Stimulated activated memory B cell treated with anti-CD40 and anti-IgM and Interleukin-4, amounts not matched to agents 10 μg/mL and 1 μg/mL and 100 μg/mL, for 72 hours (primary cell): ENCODE measurements at regions not wholly inside any gene's neighbourhood (a gene's known extent, or its start where the extent isn't known, plus 50 kb on each side); places are given as distances from the start of the nearest gene placed in this dataset.

Source experiments
- ATAC-seq: fragments of 150-1000 bp; cut with Tn5 transposase; 2 replicates; pipeline ENCODE4 v1.10.0; 2021
- H3K27ac Mint-ChIP-seq: one replicate; pipeline ENCODE4 v1.8.0; 2022; ENCODE audit warnings: mild to moderate bottlenecking, mixed read lengths
- H3K27me3 Mint-ChIP-seq: one replicate; pipeline ENCODE4 v1.8.0; 2022; ENCODE audit warnings: mixed read lengths
- H3K36me3 Mint-ChIP-seq: one replicate; pipeline ENCODE4 v1.8.0; 2022; ENCODE audit warnings: mixed read lengths
- H3K4me1 Mint-ChIP-seq: one replicate; pipeline ENCODE4 v1.8.0; 2022; ENCODE audit warnings: mixed read lengths
- H3K4me3 Mint-ChIP-seq: one replicate; pipeline ENCODE4 v1.8.0; 2022; ENCODE audit warnings: mild to moderate bottlenecking, moderate library complexity, mixed read lengths
- H3K9me3 Mint-ChIP-seq: one replicate; pipeline ENCODE4 v1.8.0; 2022; ENCODE audit warnings: mixed read lengths

DNA sequence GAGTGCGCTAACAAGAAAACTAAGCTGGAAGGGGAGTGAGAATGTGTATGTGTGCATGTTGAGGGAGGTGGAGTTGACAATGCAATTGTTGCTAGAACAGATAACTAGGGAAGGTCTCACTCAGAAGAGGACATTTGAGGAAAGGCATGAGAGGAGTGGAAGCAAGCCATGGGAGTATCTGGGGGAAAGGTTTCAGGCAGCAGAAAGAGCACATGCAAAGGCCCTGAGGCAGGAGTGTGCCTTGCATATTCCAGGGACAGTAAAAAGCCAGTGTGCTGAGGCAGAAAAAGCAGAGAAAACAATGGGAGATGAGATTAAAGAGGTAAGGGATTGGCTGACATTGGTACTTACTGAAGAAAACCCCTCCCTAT is 149.6 kb upstream of the ADO start:
- H3K27ac Mint-ChIP-seq = peak overlapping the region; percentile 78
- H3K27me3 Mint-ChIP-seq = no peaks in the 10 kb centered on the region
- H3K36me3 Mint-ChIP-seq = no peaks in the 10 kb centered on the region
- peak overlapping the region; percentile 22 for H3K4me3 Mint-ChIP-seq
- H3K9me3 Mint-ChIP-seq = no peaks in the 10 kb centered on the region
- peaks cover 55% of the 10 kb centered on the region for H3K4me1 Mint-ChIP-seq
- no peak for ATAC-seq

DNA sequence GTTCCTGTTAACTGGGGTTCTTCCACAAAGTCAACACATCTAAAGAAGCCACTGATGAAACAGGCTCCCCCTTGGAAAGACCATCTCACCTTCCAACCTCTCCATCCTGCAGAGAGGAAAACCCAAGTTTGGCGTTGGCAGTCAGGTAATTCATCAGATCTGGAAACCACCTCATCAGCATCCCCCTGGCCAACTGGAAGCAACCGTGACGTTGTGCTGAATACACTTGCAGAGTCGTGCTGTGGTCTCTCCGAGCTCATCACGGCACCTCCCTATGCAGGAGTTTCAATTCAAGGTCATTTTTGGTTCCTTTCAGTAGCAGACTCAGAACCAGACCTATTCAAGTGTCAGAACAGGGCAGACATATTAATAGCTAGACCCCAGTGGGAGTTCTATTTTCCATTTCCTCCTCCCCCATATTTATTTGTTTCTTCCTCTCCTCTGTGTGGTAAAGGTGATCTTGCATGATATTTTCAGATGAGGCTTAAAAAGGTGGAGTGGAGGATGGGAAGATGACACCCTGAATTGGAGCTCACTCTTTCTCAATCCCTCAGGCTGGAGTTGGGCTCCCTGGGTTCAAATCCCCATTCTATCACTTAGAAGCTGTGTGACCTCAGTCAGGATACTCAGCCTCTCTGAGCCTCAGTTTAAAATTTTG is 149.1 kb upstream of the ADO start:
- peak overlapping the region; percentile 0 for H3K4me3 Mint-ChIP-seq

DNA sequence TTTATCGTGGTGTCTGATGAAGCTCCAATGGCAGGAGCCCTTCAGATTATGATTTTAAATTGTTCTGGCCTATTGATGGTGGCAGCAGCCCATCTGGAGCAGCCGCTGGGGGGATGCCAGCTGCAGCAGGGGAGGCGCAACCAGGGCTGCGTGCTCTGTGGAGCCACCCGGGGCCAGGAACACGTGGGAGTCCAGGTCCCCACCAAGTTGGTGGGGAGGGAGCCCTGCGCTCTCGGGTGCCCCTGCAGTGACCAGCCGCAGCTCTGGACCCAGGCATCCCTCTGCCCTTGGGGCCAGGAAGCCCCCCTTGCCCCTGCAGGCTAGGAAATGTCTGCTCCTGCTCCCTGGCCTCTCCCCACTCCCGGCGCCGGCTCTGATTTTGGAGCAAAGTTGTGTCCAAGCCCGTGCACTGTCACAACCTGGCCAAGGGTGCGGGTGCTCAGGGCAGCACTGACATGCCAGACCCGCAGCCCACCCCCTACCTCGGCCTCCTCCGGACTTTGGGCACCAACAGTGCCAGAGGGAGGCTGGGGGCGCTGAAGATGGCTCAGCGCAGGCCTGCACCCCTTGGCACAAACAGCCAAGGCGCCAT is 147.2 kb upstream of the ADO start:
- Mint-ChIP-seq H3K36me3 (no peaks in the 10 kb centered on the region), H3K27me3 (no peaks in the 10 kb centered on the region), H3K27ac (peak overlapping the region; percentile 78), H3K4me1 (peaks cover 35% of the 10 kb centered on the region), H3K4me3 (no peak overlapping the region), H3K9me3 (no peaks in the 10 kb centered on the region)
- ATAC-seq = no peak

More for the DNA sequence above, 149.1 kb upstream of the ADO start:
- no peaks in the 10 kb centered on the region for H3K9me3 Mint-ChIP-seq
- peak overlapping the region; percentile 78 for H3K27ac Mint-ChIP-seq
- no peaks in the 10 kb centered on the region for H3K36me3 Mint-ChIP-seq
- peaks cover 52% of the 10 kb centered on the region for H3K4me1 Mint-ChIP-seq
- peak; percentile 87 for ATAC-seq
- no peaks in the 10 kb centered on the region for H3K27me3 Mint-ChIP-seq

DNA sequence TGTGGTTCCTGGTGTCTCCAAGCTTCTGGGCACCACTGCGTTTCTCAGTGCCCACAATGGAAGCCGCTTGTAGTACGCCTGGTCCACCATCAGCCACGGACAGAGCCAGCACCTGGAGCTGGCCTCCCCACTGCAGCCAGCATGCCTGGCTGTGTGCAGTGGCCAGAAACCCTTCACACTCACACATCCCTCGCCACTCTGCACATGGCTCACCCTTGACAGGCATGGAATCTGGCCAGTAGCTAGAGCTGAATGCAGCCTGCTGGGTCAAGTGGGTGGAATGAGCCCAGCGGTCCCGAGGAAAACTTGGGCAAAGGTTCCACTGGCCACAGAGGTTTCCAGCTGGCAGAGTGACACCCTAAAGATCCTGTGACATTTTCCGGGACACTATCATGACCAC is 146.0 kb upstream of the ADO start:
- H3K36me3 Mint-ChIP-seq = no peaks in the 10 kb centered on the region
- ATAC-seq = no peak
- no peaks in the 10 kb centered on the region for H3K27me3 Mint-ChIP-seq
- peaks cover 23% of the 10 kb centered on the region for H3K4me1 Mint-ChIP-seq
- no peaks in the 10 kb centered on the region for H3K9me3 Mint-ChIP-seq
- H3K4me3 Mint-ChIP-seq = no peak overlapping the region
- H3K27ac Mint-ChIP-seq = peak overlapping the region; percentile 2

DNA sequence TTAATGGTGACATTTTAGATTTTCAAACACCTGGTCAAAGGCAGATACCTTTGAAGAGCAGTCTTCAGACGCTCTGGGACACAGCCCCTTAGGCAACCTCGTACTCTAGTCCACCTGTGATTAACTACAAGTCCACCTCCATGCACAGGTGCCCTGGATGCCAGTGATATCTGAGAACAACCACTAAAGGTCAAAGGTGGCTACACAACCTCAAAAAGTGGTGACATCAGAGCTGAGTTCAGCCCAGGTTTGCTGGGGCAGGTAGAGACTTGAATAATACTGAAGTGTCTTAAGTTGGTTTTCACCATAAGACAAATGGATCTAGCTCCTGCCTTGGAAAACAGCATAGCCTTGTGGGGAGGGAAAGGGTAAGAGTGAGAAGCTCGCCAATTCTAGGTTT is 143.4 kb upstream of the ADO start:
- no peak for ATAC-seq
- Mint-ChIP-seq H3K27me3 (no peaks in the 10 kb centered on the region), H3K4me3 (no peak overlapping the region), H3K4me1 (no peaks in the 10 kb centered on the region), H3K27ac (no peak overlapping the region), H3K9me3 (no peaks in the 10 kb centered on the region), H3K36me3 (no peaks in the 10 kb centered on the region)

DNA sequence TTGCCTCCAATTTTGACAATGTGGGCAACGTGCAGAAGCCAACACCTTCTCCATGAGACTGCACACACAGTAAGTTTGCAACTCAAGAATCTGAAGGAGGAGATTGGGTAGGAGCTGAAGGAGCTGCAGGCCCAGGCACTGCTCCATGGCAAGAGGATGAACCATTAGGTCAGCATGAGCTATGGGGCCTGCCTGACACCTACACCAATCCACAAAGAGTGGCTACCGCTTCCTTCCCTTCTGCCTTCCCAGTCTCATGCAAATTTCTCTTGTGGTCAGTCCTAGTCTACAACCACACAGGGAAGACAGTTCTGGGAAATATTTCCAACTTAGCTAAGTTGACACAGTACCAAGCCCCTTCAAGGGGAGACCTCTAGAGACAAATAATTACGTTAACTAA is 142.0 kb upstream of the ADO start:
- ATAC-seq = no peak
- Mint-ChIP-seq H3K4me3 (no peak overlapping the region), H3K27me3 (no peaks in the 10 kb centered on the region), H3K4me1 (peaks cover 4% of the 10 kb centered on the region), H3K36me3 (no peaks in the 10 kb centered on the region), H3K9me3 (no peaks in the 10 kb centered on the region), H3K27ac (no peak overlapping the region)

DNA sequence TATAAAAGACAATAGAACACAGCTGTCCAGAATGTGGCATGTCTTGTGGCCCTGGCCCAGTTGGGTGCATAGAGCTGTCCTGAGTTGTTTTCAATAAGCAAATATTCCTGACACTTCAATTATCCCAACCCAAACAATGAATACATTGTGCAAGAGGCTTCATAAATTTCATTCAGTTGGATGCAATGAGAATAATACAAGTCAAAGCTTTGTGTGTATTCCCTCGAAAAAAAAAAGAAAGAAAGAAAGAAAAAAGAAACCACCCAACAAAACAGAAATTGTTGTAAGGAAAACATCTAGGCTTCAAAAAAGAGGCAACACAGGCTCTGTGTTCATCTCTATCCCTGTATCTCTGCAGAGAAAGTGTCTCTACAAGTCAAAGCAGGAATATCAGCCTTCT is 138.7 kb upstream of the ADO start:
- Mint-ChIP-seq H3K27ac (no peak overlapping the region), H3K4me1 (peaks cover 26% of the 10 kb centered on the region), H3K9me3 (no peaks in the 10 kb centered on the region), H3K4me3 (no peak overlapping the region), H3K36me3 (no peaks in the 10 kb centered on the region), H3K27me3 (no peaks in the 10 kb centered on the region)
- ATAC-seq = no peak

DNA sequence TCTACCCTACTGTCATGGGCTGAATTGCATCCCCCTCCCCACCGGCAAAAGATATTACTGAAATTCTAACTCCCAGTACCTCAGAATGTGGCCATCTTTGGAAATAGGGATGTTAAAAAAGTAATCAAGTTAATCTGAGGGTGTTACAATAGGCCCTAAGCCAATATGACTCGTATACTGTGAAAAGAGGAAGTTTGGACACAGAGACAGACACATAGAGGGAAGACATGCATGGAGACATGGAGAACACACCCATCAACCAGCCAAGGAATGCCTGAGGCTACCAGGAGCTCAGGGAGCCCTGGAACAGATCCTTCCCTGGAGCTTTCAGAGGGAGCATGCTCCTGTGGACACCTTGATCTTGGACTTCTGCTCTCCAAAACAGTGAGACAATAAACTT is 138.2 kb upstream of the ADO start:
- ATAC-seq = no peak
- Mint-ChIP-seq H3K4me1 (peaks cover 30% of the 10 kb centered on the region), H3K4me3 (no peak overlapping the region), H3K9me3 (no peaks in the 10 kb centered on the region), H3K27me3 (no peaks in the 10 kb centered on the region), H3K36me3 (no peaks in the 10 kb centered on the region), H3K27ac (no peak overlapping the region)

DNA sequence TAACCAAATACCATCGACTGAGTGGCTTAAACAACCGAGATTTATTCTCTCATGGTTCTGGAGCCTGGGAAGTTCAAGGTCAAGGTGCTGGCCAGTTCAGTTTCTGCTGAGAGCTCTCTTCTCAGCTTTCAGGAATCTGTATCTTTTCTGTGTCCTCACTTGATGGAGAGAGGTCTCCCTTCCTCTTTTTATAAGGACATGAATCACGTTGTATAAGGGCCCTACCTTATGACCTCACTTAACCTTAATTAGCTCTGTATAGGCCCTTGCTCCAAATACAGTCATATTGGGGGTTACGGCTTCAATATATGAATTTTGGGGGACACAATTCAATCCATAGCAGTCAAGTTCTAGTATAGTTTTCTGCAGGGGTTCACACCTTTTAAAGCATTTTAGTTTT is 135.2 kb upstream of the ADO start:
- Mint-ChIP-seq H3K27ac (peak overlapping the region; percentile 50), H3K9me3 (no peaks in the 10 kb centered on the region), H3K27me3 (no peaks in the 10 kb centered on the region), H3K4me3 (no peak overlapping the region), H3K4me1 (peaks cover 30% of the 10 kb centered on the region), H3K36me3 (no peaks in the 10 kb centered on the region)
- ATAC-seq = peak; percentile 64

DNA sequence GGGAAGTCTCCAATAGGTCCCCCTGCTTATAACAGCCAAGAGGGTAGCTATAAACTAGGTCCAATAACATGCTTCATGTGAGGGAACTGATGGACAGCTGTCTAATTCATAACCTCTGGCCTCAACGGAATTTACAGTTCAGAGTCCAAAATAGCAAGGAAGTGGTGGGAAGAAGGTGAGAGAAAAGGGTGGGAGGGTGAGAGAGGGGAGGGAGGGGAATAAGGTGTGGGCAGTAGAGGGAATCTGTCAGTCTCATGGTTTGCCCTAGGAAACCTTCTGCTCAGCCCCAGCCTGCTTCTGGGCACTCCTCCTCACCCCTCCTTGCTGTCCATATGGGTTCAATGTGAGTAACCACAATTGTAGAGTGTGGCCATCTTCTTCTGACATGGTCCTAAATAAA is 133.4 kb upstream of the ADO start:
- H3K27me3 Mint-ChIP-seq = no peaks in the 10 kb centered on the region
- H3K27ac Mint-ChIP-seq = no peak overlapping the region
- no peak for ATAC-seq
- no peaks in the 10 kb centered on the region for H3K9me3 Mint-ChIP-seq
- no peaks in the 10 kb centered on the region for H3K36me3 Mint-ChIP-seq
- peaks cover 30% of the 10 kb centered on the region for H3K4me1 Mint-ChIP-seq
- no peak overlapping the region for H3K4me3 Mint-ChIP-seq

DNA sequence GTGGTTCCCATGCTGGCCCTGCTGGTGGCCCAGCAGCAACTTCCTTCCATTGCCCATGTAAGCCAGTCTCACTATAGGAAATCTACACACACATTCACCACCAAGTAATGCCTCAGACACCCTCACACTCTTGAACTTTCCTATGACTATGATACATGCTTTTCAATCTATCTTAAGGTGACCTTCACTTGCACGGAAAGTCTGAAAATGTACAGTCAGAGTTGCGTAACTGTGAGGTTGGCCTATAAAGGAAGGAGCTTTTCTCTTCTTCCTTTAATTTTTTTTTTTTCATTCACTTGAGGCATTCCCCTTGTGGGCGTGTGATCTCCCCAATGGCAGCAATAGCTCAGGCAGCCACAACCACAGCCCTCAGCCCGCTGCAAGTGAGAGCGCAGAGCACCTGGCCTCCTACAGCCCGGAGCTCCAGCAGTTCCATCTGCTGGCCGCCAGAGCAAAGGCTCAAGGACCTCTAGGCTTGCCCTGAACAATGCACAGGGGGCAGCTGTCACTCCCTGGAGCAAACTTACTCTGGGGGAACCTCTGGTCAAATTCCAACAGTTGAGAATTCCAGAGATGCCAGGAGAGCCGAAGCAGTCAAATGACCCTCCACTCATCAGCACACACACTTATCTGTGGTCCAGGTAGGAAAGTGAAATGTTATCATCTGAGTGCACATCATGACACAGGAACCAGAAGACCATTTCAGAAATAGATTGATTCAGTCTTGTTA is 123.1 kb upstream of the ADO start:
- peak overlapping the region; percentile 78 for H3K27ac Mint-ChIP-seq
- peaks cover 34% of the 10 kb centered on the region for H3K4me1 Mint-ChIP-seq
- H3K9me3 Mint-ChIP-seq = peaks cover 4% of the 10 kb centered on the region
- peak overlapping the region; percentile 8 for H3K4me3 Mint-ChIP-seq
- ATAC-seq = peak; percentile 100
- H3K36me3 Mint-ChIP-seq = peaks cover 10% of the 10 kb centered on the region
- no peaks in the 10 kb centered on the region for H3K27me3 Mint-ChIP-seq

DNA sequence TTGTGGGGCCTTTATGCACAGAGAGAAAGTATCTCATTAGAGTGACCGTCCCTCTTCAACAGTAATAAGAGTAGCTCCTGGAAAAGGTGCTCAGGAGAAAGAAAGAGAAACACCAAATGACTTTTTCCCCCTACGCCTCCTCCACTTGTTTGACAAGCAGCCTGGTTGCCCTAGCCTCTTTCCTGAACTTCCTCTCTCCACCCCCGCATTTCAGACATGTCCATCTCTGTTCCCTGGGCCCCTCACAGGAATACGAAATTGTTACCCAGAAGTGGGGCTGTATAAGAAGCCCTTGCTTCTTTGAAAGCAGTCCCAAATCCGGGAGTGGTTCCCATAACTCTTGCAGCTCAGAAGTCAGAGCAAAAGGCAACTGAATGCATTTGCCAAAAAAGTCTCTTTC is 119.6 kb upstream of the ADO start:
- Mint-ChIP-seq H3K27me3 (no peaks in the 10 kb centered on the region), H3K36me3 (peaks cover 6% of the 10 kb centered on the region), H3K27ac (no peak overlapping the region), H3K4me1 (peaks cover 34% of the 10 kb centered on the region), H3K9me3 (peaks cover 4% of the 10 kb centered on the region), H3K4me3 (no peak overlapping the region)
- no peak for ATAC-seq

DNA sequence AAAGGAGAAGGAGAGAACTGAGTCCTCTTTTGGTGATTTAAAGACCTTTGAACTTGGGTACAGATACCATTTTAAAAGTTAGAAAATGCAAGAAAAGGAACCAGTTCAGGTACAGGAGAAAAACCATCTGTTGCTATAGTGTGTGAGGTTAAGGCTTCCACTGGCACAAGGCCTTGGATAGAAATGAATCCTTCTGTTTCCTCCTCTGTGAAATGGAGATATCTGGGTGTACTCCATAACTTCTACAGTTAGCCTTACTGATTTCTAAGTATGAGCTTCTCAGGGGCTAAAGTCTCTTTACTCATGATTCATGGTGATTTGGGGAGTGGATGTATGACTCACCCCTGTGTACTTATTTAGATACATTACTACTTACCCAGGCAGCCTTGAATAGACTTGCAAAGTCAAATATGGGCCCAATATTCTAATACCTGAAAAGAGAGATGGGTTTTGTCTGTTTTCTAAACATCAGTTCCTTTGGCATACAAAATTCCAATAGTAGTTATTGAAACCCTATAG is 117.2 kb upstream of the ADO start:
- Mint-ChIP-seq H3K36me3 (peaks cover 6% of the 10 kb centered on the region), H3K27me3 (no peaks in the 10 kb centered on the region), H3K27ac (no peak overlapping the region), H3K4me1 (peaks cover 35% of the 10 kb centered on the region), H3K4me3 (no peak overlapping the region), H3K9me3 (peaks cover 4% of the 10 kb centered on the region)
- no peak for ATAC-seq

DNA sequence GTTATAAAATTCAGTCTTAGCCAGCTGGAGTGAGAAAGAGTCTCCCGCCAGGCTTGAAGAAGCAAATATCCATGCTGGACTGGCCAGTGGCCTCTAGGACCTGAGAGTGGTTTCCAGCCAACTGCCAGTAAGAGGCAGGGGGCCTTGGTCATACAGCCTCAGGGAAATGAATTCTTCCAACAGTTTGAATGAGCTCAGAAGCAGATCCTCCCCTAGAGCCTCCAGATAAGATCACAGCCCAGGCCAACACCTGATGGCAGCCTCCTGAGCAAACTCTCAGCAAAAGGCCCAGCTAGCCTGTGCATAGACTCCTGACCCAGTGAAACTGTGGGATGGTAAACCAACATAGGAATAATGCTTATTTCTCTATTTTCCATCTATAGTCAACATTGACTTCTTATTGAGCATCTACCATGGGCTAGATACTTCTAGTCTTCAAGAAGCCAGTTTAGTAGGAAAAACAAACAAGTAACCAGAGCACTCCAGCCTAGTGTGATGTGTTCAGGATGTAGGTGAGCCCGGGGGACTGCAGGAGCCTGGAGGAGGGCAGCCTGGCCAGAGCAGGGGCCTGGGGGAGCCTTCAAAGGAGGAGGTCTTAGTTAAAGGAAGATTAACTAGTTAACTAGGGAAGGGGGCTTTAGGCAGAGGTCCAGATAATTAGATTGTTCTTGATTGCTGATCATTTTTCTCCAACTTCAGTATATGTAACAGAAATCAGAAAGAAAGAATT is 115.4 kb upstream of the ADO start:
- Mint-ChIP-seq H3K4me1 (peaks cover 35% of the 10 kb centered on the region), H3K36me3 (peaks cover 6% of the 10 kb centered on the region), H3K4me3 (no peak overlapping the region), H3K9me3 (peaks cover 4% of the 10 kb centered on the region), H3K27me3 (no peaks in the 10 kb centered on the region), H3K27ac (peak overlapping the region; percentile 82)
- no peak for ATAC-seq

DNA sequence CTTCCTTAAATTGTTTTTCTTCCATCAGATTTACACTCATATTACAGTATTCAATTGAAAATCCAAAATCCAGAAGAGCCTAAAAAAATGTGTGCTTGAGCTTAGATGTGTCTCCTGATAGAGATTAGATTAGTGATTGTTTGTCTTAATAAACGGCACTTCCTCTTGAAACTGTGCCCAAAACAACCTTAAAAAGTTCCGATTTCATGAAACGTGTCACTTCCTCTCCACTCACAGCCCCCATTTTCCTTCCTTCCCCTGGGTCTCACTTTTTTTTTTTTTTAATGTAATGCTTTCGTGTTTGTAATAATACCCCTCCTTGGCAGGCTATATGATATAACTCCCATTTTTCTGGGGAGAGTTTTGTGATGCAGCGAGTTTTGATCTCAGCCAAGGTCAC is 114.8 kb upstream of the ADO start:
- peak overlapping the region; percentile 52 for H3K4me3 Mint-ChIP-seq
- ATAC-seq = peak; percentile 62

More for the DNA sequence above, 114.8 kb upstream of the ADO start:
- Mint-ChIP-seq H3K9me3 (peaks cover 4% of the 10 kb centered on the region), H3K4me1 (peaks cover 35% of the 10 kb centered on the region), H3K36me3 (peaks cover 6% of the 10 kb centered on the region), H3K27me3 (no peaks in the 10 kb centered on the region), H3K27ac (peak overlapping the region; percentile 82)
